Liver (tissue), 8 donors: ENCODE measurements at regions not wholly inside any gene's neighbourhood (a gene's known extent, or its start where the extent isn't known, plus 50 kb on each side); places are given as distances from the start of the nearest gene placed in this dataset.

Experiments
- DNase-seq: peaks from one replicate; pipeline ENCODE4 v3.0.0-alpha.2; 2017; ENCODE audit warnings: low spot score
- H3K27ac ChIP-seq, 2 donors: one replicate each; pipeline ENCODE4 v1.7.0; 2013; ENCODE audit warnings: inconsistent platforms in 2 of 2, low read length in 2 of 2, control low read depth in 1 of 2, low read depth in 1 of 2, mild to moderate bottlenecking in 1 of 2
- H3K27me3 ChIP-seq, 4 donors: one replicate each; pipeline versions ENCODE4 v1.6.1 to v1.7.0; 2013; ENCODE audit warnings: low read length in 3 of 4, inconsistent platforms in 1 of 4, mild to moderate bottlenecking in 1 of 4, moderate library complexity in 1 of 4; ENCODE audit not compliant: control insufficient read depth in 4 of 4, insufficient read depth in 4 of 4
- H3K36me3 ChIP-seq, 4 donors: one replicate each; pipeline versions ENCODE4 v1.6.1 to v1.7.0; 2013; ENCODE audit warnings: low read length in 3 of 4, mild to moderate bottlenecking in 3 of 4, low read depth in 1 of 4, moderate library complexity in 1 of 4; ENCODE audit not compliant: control insufficient read depth in 4 of 4, insufficient read depth in 3 of 4
- H3K4me1 ChIP-seq, 4 donors: one replicate each; pipeline versions ENCODE4 v1.6.1 to v1.7.0; 2013; ENCODE audit warnings: low read length in 3 of 4, mild to moderate bottlenecking in 3 of 4, moderate library complexity in 1 of 4; ENCODE audit not compliant: control insufficient read depth in 4 of 4, insufficient read depth in 4 of 4
- H3K4me3 ChIP-seq, 3 donors: one replicate each; pipeline versions ENCODE4 v1.6.1 to v1.7.0; 2013; ENCODE audit warnings: low read length in 3 of 3, control low read depth in 1 of 3, low read depth in 1 of 3, mild to moderate bottlenecking in 1 of 3
- H3K9ac ChIP-seq, 2 donors: one replicate each; pipeline ENCODE4 v1.7.0; 2013; ENCODE audit warnings: low read length in 2 of 2, mild to moderate bottlenecking in 2 of 2, moderate library complexity in 2 of 2, control low read depth in 1 of 2, low read depth in 1 of 2
- H3K9me3 ChIP-seq, 4 donors: one replicate each; pipeline versions ENCODE4 v1.6.1 to v1.7.0; 2013; ENCODE audit warnings: low read length in 3 of 4; ENCODE audit not compliant: control insufficient read depth in 4 of 4
- EGR1 ChIP-seq, 2 donors: IDR thresholded peaks; 2 replicates each; pipeline ENCODE4 v1.6.1; 2016 to 2018; ENCODE audit warnings: antibody characterized with exemption in 2 of 2, low read depth in 2 of 2
- FOXA1 ChIP-seq: IDR thresholded peaks from 2 replicates; pipeline ENCODE4 v1.6.1; 2016; ENCODE audit warnings: antibody characterized with exemption
- FOXA2 ChIP-seq: IDR thresholded peaks from 2 replicates; pipeline ENCODE4 v1.6.1; 2016; ENCODE audit warnings: antibody characterized with exemption
- GABPA ChIP-seq, 2 donors: IDR thresholded peaks in 1 of 2; conservative IDR thresholded peaks in 1 of 2; 2 replicates each; pipeline ENCODE4 v1.6.1; 2016; ENCODE audit warnings: antibody characterized with exemption in 2 of 2, mild to moderate bottlenecking in 1 of 2, moderate library complexity in 1 of 2
- HNF4A ChIP-seq, 2 donors: conservative IDR thresholded peaks; 2 replicates each; pipeline ENCODE4 v1.6.1; 2016; ENCODE audit warnings: antibody characterized with exemption in 2 of 2, mild to moderate bottlenecking in 2 of 2
- HNF4G ChIP-seq: IDR thresholded peaks from 2 replicates; pipeline ENCODE4 v1.6.1; 2016; ENCODE audit warnings: antibody characterized with exemption
- JUND ChIP-seq, 2 donors: IDR thresholded peaks; 2 replicates each; pipeline ENCODE4 v1.6.1; 2016; ENCODE audit warnings: antibody characterized with exemption in 2 of 2
- NR2F2 ChIP-seq: IDR thresholded peaks from 2 replicates; pipeline ENCODE4 v1.6.1; 2016; ENCODE audit warnings: antibody characterized with exemption
- RAD21 ChIP-seq, 2 donors: IDR thresholded peaks; 2 replicates each; pipeline ENCODE4 v1.6.1; 2016; ENCODE audit warnings: antibody characterized with exemption in 2 of 2, mild to moderate bottlenecking in 2 of 2
- RXRA ChIP-seq, 2 donors: IDR thresholded peaks; 2 replicates each; pipeline ENCODE4 v1.6.1; 2017 to 2018; ENCODE audit warnings: antibody characterized with exemption in 2 of 2, mild to moderate bottlenecking in 1 of 2
- SP1 ChIP-seq: IDR thresholded peaks from 2 replicates; pipeline ENCODE4 v1.6.1; 2018; ENCODE audit warnings: antibody characterized with exemption, mild to moderate bottlenecking
- TAF1 ChIP-seq: conservative IDR thresholded peaks from 2 replicates; pipeline ENCODE4 v1.6.1; 2016; ENCODE audit warnings: antibody characterized with exemption, mild to moderate bottlenecking
- YY1 ChIP-seq: IDR thresholded peaks from 2 replicates; pipeline ENCODE4 v1.6.1; 2016; ENCODE audit warnings: antibody characterized with exemption, mild to moderate bottlenecking
- WGBS: extraction: QIAGEN DNeasy Blood & Tissue Kit; methylation state at CpG from one replicate; pipeline ENCODE4 v1.1.7; 2013; 5-methylcytosine and 5-hydroxymethylcytosine counted together
- TF ChIP-seq, protein P1 (sequence below): IDR thresholded peaks from 2 replicates; pipeline ENCODE4 v1.6.1; 2016; ENCODE audit warnings: antibody characterized with exemption
- TF ChIP-seq, protein P2 (sequence below): IDR thresholded peaks from 2 replicates; pipeline ENCODE4 v1.6.1; 2016; ENCODE audit warnings: antibody characterized with exemption
- TF ChIP-seq, protein P3 (sequence below): IDR thresholded peaks from 2 replicates; pipeline ENCODE4 v1.6.1; 2016; ENCODE audit warnings: antibody characterized with exemption
- TF ChIP-seq, protein P4 (sequence below): IDR thresholded peaks from 2 replicates; pipeline ENCODE4 v1.6.1; 2016; ENCODE audit warnings: antibody characterized with exemption, mild to moderate bottlenecking
- TF ChIP-seq, protein P5 (sequence below): fragments of 150-350 bp; IDR thresholded peaks from 2 replicates; pipeline ENCODE4 v1.5.1; 2017; ENCODE audit warnings: improper control_type of control experiment, low read depth, low read length; ENCODE audit not compliant: missing input control
- donor health status: healthy.
- donor health status: healthy.
- donor health status: healthy.
- donor health status: healthy.
- donor health status: healthy.

DNA sequence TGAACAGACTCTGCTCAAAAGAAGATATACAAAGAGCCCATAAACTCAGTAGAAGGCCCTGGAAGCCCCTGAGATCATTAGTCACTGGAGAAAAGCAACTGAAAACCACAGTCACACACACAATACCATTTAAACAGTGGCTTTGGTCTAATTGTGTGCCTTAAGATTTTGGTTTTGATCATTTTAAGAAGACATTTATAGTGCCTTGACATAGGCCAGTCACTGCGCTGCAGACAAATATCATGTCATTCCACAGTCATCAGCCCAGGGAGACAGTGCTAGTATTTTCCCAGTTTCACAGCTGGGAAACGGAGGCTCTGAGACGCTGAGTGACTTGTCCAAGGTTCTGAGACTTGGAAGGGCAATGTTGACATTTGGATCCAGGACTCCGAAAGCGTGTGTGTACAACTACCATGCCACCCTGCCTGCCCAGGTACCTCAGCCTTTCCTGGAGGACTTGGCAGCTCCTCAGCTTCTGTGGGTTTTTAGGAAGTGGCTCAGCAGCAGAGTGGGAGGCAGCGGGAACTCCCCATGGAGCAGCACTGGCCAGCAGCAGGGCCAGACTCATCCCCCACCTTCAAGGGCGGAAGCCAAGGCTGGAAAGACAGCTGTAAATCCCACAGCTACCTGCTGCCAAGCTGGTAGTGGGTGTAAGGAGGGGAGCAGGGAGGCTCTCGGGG is 173.9 kb downstream of the WDR11 start:
- no peak overlapping the region for H3K27ac ChIP-seq
- WGBS, result 78% methylated on average over 8 of the region's 8 CpGs
- DNase-seq, result no peak
- H3K4me3 ChIP-seq, result no peak overlapping the region
- no peak overlapping the region for H3K9ac ChIP-seq
- peaks cover 0 to 3% (median 0%) of the 10 kb centered on the region in 4 donors for H3K9me3 ChIP-seq
- H3K4me1 ChIP-seq, result no peaks in the 10 kb centered on the region
- peaks cover 0 to 2% (median 0%) of the 10 kb centered on the region in 4 donors for H3K27me3 ChIP-seq
- TF ChIP-seq, protein P1, sequence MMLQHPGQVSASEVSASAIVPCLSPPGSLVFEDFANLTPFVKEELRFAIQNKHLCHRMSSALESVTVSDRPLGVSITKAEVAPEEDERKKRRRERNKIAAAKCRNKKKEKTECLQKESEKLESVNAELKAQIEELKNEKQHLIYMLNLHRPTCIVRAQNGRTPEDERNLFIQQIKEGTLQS, result no peak
- TF ChIP-seq FOXA2, result no peak
- TF ChIP-seq, protein P2, sequence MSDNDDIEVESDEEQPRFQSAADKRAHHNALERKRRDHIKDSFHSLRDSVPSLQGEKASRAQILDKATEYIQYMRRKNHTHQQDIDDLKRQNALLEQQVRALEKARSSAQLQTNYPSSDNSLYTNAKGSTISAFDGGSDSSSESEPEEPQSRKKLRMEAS, result no peak
- TF ChIP-seq GABPA (IDR thresholded peaks at IDR 0.05 in 1 of 2, conservative IDR thresholded peaks at IDR 0.05 in 1 of 2), result no peak
- no peak for TF ChIP-seq EGR1 (IDR thresholded peaks at IDR 0.05; ENCODE audit: low read depth in 2 of 2)
- no peak for TF ChIP-seq JUND (IDR thresholded peaks at IDR 0.05)
- no peak for TF ChIP-seq TAF1
- no peak for TF ChIP-seq RXRA (IDR thresholded peaks at IDR 0.05)
- TF ChIP-seq FOXA1, result no peak
- TF ChIP-seq, protein P3, sequence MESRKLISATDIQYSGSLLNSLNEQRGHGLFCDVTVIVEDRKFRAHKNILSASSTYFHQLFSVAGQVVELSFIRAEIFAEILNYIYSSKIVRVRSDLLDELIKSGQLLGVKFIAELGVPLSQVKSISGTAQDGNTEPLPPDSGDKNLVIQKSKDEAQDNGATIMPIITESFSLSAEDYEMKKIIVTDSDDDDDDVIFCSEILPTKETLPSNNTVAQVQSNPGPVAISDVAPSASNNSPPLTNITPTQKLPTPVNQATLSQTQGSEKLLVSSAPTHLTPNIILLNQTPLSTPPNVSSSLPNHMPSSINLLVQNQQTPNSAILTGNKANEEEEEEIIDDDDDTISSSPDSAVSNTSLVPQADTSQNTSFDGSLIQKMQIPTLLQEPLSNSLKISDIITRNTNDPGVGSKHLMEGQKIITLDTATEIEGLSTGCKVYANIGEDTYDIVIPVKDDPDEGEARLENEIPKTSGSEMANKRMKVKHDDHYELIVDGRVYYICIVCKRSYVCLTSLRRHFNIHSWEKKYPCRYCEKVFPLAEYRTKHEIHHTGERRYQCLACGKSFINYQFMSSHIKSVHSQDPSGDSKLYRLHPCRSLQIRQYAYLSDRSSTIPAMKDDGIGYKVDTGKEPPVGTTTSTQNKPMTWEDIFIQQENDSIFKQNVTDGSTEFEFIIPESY, result no peak
- TF ChIP-seq RAD21 (IDR thresholded peaks at IDR 0.05), result no peak
- no peak for TF ChIP-seq YY1
- TF ChIP-seq, protein P4, sequence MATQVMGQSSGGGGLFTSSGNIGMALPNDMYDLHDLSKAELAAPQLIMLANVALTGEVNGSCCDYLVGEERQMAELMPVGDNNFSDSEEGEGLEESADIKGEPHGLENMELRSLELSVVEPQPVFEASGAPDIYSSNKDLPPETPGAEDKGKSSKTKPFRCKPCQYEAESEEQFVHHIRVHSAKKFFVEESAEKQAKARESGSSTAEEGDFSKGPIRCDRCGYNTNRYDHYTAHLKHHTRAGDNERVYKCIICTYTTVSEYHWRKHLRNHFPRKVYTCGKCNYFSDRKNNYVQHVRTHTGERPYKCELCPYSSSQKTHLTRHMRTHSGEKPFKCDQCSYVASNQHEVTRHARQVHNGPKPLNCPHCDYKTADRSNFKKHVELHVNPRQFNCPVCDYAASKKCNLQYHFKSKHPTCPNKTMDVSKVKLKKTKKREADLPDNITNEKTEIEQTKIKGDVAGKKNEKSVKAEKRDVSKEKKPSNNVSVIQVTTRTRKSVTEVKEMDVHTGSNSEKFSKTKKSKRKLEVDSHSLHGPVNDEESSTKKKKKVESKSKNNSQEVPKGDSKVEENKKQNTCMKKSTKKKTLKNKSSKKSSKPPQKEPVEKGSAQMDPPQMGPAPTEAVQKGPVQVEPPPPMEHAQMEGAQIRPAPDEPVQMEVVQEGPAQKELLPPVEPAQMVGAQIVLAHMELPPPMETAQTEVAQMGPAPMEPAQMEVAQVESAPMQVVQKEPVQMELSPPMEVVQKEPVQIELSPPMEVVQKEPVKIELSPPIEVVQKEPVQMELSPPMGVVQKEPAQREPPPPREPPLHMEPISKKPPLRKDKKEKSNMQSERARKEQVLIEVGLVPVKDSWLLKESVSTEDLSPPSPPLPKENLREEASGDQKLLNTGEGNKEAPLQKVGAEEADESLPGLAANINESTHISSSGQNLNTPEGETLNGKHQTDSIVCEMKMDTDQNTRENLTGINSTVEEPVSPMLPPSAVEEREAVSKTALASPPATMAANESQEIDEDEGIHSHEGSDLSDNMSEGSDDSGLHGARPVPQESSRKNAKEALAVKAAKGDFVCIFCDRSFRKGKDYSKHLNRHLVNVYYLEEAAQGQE, result no peak
- TF ChIP-seq, protein P5, sequence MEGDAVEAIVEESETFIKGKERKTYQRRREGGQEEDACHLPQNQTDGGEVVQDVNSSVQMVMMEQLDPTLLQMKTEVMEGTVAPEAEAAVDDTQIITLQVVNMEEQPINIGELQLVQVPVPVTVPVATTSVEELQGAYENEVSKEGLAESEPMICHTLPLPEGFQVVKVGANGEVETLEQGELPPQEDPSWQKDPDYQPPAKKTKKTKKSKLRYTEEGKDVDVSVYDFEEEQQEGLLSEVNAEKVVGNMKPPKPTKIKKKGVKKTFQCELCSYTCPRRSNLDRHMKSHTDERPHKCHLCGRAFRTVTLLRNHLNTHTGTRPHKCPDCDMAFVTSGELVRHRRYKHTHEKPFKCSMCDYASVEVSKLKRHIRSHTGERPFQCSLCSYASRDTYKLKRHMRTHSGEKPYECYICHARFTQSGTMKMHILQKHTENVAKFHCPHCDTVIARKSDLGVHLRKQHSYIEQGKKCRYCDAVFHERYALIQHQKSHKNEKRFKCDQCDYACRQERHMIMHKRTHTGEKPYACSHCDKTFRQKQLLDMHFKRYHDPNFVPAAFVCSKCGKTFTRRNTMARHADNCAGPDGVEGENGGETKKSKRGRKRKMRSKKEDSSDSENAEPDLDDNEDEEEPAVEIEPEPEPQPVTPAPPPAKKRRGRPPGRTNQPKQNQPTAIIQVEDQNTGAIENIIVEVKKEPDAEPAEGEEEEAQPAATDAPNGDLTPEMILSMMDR, result no peak
- TF ChIP-seq SP1, result no peak
- H3K36me3 ChIP-seq, result no peaks in the 10 kb centered on the region

DNA sequence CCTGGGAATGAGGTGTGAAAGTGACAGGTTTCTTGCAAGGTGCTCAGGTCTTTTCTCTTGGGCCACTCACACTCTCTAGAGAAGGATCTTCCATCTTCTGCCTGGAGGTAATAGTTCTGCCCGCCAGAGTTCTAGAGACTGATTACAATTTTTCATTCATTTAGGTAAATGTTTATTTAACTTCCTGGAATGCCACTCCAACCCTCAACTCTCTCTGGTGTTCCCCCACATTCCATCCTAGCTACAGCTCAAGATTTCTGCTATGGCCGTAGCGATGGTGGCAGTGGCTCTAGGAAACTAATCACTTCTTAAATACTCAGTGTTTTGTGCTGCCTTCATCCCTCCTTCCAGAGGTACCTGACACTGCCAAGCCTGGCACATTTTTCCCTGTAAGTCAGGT is 174.6 kb downstream of the WDR11 start:
- Histone ChIP-seq H3K4me1 (no peaks in the 10 kb centered on the region), H3K27ac (no peak overlapping the region), H3K9ac (no peak overlapping the region), H3K27me3 (peaks cover 0 to 2% (median 0%) of the 10 kb centered on the region in 4 donors), H3K9me3 (no peaks in the 10 kb centered on the region), H3K4me3 (no peak overlapping the region), H3K36me3 (no peaks in the 10 kb centered on the region)
- no peak for DNase-seq
- TF ChIP-seq SP1, result no peak
- TF ChIP-seq FOXA2, result no peak
- TF ChIP-seq, protein P1, result no peak
- no peak for TF ChIP-seq YY1
- no peak for TF ChIP-seq FOXA1
- no peak for TF ChIP-seq HNF4A (conservative IDR thresholded peaks at IDR 0.05)
- TF ChIP-seq TAF1, result no peak
- TF ChIP-seq NR2F2, result no peak
- no peak for TF ChIP-seq JUND (IDR thresholded peaks at IDR 0.05)
- no peak for TF ChIP-seq RAD21 (IDR thresholded peaks at IDR 0.05)
- no peak for TF ChIP-seq HNF4G
- WGBS, result 81% methylated on average over 3 of the region's 3 CpGs
